Left renal cortex interstitium (tissue), 4 donors: ENCODE measurements at regions not wholly inside any gene's neighbourhood (a gene's known extent, or its start where the extent isn't known, plus 50 kb on each side); places are given as distances from the start of the nearest gene placed in this dataset.

Source experiments
- DNase-seq, 4 donors: peaks; one replicate each; pipeline ENCODE4 v3.0.0-alpha.2; 2013; ENCODE audit warnings: low read depth in 4 of 4, low spot score in 2 of 4, missing footprints in 1 of 4

DNA sequence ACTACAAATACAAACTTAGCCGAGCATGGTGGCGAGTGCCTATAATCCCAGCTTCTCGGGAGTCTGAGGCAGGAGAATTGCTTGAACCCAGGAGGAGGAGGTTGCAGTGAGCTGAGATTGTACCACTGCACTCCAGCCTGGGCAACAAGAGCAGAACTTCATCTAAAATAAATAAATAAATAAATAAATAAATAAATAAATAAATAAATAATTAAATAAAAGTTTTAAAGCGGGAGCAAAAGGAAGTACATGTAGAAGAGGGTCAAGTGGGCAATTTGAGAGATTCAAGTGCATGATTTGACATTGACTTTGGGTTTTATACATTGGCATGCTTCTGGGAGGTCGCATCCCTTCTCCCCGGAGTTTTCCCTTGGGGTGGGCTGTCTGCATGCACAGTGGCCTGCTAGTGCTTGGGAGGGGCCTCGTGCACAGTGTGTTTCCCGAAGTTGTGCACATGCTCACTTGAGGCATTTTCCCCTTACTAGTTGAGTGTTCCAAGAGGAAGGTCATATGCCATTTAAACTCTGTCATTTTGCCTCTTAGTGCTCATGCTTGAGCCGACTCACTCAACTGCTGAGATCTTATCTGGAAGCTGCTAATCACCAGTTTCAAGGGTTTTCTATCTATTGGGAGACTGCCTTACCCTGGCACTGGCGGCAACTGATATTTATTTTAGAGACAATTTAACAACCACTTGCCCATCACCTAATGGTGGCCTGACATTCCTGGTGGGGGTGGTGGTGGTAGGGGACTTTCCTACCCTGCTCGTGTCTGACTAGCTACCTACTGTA, 193.2 kb upstream of the MPHOSPH6 start:
- DNase-seq: no peak

GRCh38 chr16:82361885-82362284, 191.9 kb upstream of the MPHOSPH6 start:
- no peak for DNase-seq

- no peak for DNase-seq
Observed at GRCh38 chr16:82360024-82360783, 190.2 kb upstream of the MPHOSPH6 start.

DNA sequence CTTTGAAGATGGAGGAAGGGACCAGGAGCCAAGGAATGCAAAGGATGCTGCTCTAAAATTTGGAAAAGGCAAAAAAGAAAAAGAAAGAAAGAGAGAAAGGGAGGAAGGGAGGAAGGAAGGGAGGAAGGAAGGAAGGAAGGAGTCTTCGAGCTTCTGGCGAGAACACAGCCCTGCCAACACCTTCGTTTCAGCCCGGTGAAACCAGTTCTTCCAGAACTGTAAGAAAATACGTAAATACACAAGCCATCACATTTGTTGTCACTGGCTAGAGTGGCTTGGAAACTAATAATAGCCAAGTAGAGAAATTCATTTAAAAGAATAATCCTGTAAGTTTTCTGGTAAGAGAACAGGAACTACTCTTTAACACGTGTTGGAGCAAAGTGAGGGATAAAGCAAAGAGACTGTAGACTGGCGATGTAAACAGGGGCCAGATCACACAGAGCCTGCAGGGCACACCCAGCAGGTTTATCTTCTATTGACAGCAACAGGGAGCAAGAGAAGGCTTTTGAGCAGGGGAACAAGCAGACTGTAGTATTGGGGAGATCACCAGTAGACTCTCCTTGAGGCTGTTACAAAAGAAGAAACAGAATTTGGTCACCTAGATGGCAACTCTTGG, 188.7 kb upstream of the MPHOSPH6 start:
- no peak for DNase-seq

DNA sequence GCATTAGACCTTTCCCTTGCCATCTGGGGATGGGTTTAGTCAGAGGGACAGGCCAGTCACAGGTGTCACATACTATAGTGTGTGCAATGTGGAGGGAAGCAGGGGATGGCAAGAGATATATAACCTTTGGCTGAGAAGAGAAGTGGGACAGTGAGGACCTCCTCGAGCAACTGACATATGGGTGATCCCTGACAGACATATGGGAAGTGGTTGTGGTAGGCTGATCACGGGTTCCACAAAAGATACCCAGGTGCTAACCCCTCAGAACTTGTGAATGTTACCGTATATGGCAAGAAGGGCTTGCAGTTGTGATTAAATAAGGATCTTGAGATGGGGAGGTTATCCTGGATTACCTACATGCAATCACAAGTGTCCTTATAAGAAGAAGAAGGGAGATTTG, 188.1 kb upstream of the MPHOSPH6 start:
- DNase-seq: no peak

GRCh38 chr16:82357237-82357636, 187.2 kb upstream of the MPHOSPH6 start:
- DNase-seq: no peak

GRCh38 chr16:82350560-82350959, 180.5 kb upstream of the MPHOSPH6 start:
- DNase-seq: no peak

- DNase-seq: no peak
Observed at GRCh38 chr16:82345318-82345717, 175.3 kb upstream of the MPHOSPH6 start.

DNA sequence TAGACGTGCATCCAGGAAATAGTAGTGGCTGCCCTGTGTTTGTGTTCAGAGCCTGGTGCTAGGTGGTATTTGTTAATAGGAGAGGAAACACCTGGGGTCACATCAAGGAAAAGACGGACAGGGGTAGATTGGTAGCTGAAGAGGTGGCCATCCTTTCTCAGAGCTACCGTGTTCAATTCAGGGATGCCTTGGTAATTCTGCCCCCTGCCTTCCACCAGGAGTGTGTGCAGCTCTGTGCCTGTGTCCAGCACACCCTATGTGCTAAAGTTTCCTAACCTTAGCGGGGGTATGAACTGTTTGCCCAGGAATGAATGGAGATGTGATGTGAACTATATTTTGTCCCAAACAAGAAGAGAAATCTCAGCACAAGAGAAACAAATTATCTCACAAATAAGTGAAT, 174.1 kb upstream of the MPHOSPH6 start:
- no peak for DNase-seq

- no peak for DNase-seq
Observed at GRCh38 chr16:82341146-82341669, 171.2 kb upstream of the MPHOSPH6 start.

- DNase-seq: no peak
Observed at GRCh38 chr16:82340531-82340930, 170.5 kb upstream of the MPHOSPH6 start.

GRCh38 chr16:82337355-82337754, 167.3 kb upstream of the MPHOSPH6 start:
- no peak for DNase-seq

- DNase-seq: no peak
Observed at GRCh38 chr16:82331974-82332750, 162.1 kb upstream of the MPHOSPH6 start.

GRCh38 chr16:82331397-82331796, 161.4 kb upstream of the MPHOSPH6 start:
- no peak for DNase-seq

DNA sequence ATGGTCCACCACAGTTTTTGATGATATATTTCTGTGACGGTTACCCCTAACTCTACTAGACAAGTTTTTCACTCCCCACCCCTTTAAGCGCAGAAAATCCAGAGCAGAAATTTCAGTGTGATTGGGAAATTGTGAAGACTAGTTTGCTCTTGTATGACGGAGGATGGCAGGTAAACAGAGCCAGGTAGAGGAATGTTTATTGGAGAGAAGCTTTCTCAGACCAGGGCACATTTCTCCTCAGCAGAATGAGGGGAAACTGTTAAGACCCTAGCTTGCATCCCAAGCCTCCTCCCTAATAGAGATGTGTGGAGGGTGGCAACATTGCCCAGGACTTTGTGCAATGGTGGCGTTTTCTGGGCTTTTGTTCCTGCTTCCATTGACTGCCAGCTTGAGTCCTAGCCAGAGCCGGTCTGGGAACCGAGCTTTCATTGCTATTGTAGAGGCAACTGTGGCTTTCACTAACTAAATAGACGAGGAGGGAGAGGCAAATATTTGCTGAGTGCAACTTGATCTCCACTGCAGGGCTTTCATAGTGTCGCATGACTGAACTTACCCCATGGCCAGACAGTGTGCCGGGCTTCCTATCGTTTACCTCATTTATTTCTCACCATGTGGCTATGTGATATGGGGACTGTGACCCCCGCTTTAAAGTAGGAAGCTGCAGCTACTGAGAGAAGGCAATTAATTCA, 159.6 kb upstream of the MPHOSPH6 start:
- peak in 2 of 4 donors; percentile 48 to 49 for DNase-seq

GRCh38 chr16:82328881-82329469, 159.0 kb upstream of the MPHOSPH6 start:
- no peak for DNase-seq

DNA sequence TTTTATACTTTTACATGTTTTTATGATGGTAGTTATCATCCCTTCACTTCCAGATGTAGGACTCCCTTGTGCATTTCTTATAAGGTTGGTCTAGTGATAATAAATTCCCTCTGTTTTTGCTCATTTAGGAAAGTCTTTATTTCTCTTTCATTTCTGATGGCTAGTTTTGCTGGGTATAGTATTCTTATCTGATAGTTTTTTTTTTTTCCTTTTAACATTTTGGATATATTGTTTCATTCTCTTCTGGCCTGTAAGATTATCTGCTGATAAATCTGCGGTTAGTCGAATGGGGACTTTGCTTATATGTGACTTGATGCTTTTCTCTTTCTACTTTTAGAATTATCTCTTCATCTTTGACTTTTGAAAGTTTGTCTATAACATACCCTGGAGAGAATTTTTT, 153.1 kb upstream of the MPHOSPH6 start:
- DNase-seq: no peak

GRCh38 chr16:82322177-82322576, 152.2 kb upstream of the MPHOSPH6 start:
- no peak for DNase-seq

DNA sequence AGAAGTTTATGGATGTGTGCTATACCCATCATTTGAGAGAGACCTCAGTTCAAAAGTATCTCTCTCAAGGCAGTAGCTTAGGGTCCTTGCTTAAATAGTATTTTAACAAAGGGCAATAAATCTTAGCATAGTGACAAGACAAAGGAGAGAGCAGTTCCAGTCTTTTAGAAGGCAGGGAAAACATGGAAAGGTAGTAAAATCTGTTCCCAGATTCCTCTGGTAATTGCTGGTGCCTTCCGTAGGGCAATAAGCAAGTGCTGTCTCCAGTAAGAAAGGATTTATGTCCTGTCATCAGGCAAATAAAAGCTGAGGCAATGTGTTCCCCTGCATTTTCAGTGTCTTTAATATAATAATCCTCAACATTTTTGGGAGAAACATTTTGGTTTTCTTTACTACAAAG, 149.0 kb upstream of the MPHOSPH6 start:
- no peak for DNase-seq
